ELR (cell line): ENCODE measurements at regions not wholly inside any gene's neighbourhood (a gene's known extent, or its start where the extent isn't known, plus 50 kb on each side); places are given as distances from the start of the nearest gene placed in this dataset.

Experiments
- DNase-seq: peaks from one replicate; pipeline ENCODE4 v3.0.0-alpha.2; 2015; ENCODE audit warnings: low read depth

- DNase-seq, result no peak
These were observed 145.4 kb upstream of the C1orf174 start for GRCh38 chr1:4045397-4046010.

- DNase-seq, result no peak
These were observed 146.9 kb upstream of the C1orf174 start for GRCh38 chr1:4046836-4047461.

- no peak for DNase-seq
These were observed 147.6 kb upstream of the C1orf174 start for GRCh38 chr1:4047666-4048065.

- DNase-seq, result no peak
These were observed 148.0 kb upstream of the C1orf174 start for GRCh38 chr1:4048076-4048475.

- DNase-seq, result no peak
These were observed 148.8 kb upstream of the C1orf174 start for GRCh38 chr1:4048921-4049320.

- no peak for DNase-seq
These were observed 150.9 kb upstream of the C1orf174 start for GRCh38 chr1:4050998-4051397.

GRCh38 chr1:4052657-4053056 lies 152.6 kb upstream of the C1orf174 start:
- no peak for DNase-seq

- DNase-seq, result no peak
These were observed 153.2 kb upstream of the C1orf174 start for GRCh38 chr1:4053160-4053748.

- no peak for DNase-seq
These were observed 153.7 kb upstream of the C1orf174 start for GRCh38 chr1:4053774-4054173.

GRCh38 chr1:4055294-4055967 lies 155.4 kb upstream of the C1orf174 start:
- no peak for DNase-seq

- DNase-seq, result no peak
These were observed 156.3 kb upstream of the C1orf174 start for GRCh38 chr1:4056422-4056821.

- no peak for DNase-seq
These were observed 156.9 kb upstream of the C1orf174 start for GRCh38 chr1:4056989-4057388.

GRCh38 chr1:4057603-4058002 lies 157.5 kb upstream of the C1orf174 start:
- DNase-seq, result no peak

GRCh38 chr1:4058122-4058521 lies 158.1 kb upstream of the C1orf174 start:
- DNase-seq, result no peak

- DNase-seq, result no peak
These were observed 158.6 kb upstream of the C1orf174 start for GRCh38 chr1:4058706-4059105.

- no peak for DNase-seq
These were observed 159.2 kb upstream of the C1orf174 start for GRCh38 chr1:4059270-4059669.

- no peak for DNase-seq
These were observed 160.8 kb upstream of the C1orf174 start for GRCh38 chr1:4060850-4061249.

GRCh38 chr1:4061521-4062031 lies 161.5 kb upstream of the C1orf174 start:
- DNase-seq, result no peak

- DNase-seq, result no peak
These were observed 162.0 kb upstream of the C1orf174 start for GRCh38 chr1:4062041-4062440.

GRCh38 chr1:4062560-4062959 lies 162.5 kb upstream of the C1orf174 start:
- no peak for DNase-seq

- DNase-seq, result no peak
These were observed 162.9 kb upstream of the C1orf174 start for GRCh38 chr1:4062992-4063391.

GRCh38 chr1:4063516-4063915 lies 163.4 kb upstream of the C1orf174 start:
- DNase-seq, result no peak
